HUES48 (cell line): ENCODE measurements at regions not wholly inside any gene's neighbourhood (a gene's known extent, or its start where the extent isn't known, plus 50 kb on each side); places are given as distances from the start of the nearest gene placed in this dataset.

Experiments used
- H3K27ac ChIP-seq: one replicate; pipeline ENCODE4 v1.7.0; 2013; ENCODE audit warnings: low read depth, low read length, inconsistent platforms
- H3K27me3 ChIP-seq: 2 replicates; pipeline ENCODE4 v1.6.1; 2013; ENCODE audit warnings: mild to moderate bottlenecking, low read length; ENCODE audit not compliant: control insufficient read depth, insufficient read depth
- H3K36me3 ChIP-seq: 2 replicates; pipeline ENCODE4 v1.6.1; 2013; ENCODE audit warnings: low read length; ENCODE audit not compliant: control insufficient read depth, insufficient read depth
- H3K4me1 ChIP-seq: 2 replicates; pipeline ENCODE4 v1.6.1; 2013; ENCODE audit warnings: mild to moderate bottlenecking, low read length; ENCODE audit not compliant: control insufficient read depth, insufficient read depth
- H3K4me3 ChIP-seq: 2 replicates; pipeline ENCODE4 v1.5.1; 2013; ENCODE audit warnings: mild to moderate bottlenecking, low read depth, low read length
- H3K9ac ChIP-seq: 2 replicates; pipeline ENCODE4 v1.6.1; 2013; ENCODE audit warnings: mild to moderate bottlenecking, low read depth, low read length, moderate library complexity
- H3K9me3 ChIP-seq: 2 replicates; pipeline ENCODE4 v1.6.1; 2013; ENCODE audit warnings: low read length; ENCODE audit not compliant: control insufficient read depth, insufficient read depth

GRCh38 chr3:74693696-74694393, 79.4 kb upstream of the CNTN3 start:
- Histone ChIP-seq H3K4me3 (no peak overlapping the region), H3K36me3 (no peaks in the 10 kb centered on the region), H3K4me1 (no peaks in the 10 kb centered on the region), H3K9ac (no peak overlapping the region), H3K27ac (no peak overlapping the region), H3K27me3 (no peaks in the 10 kb centered on the region), H3K9me3 (no peaks in the 10 kb centered on the region)

GRCh38 chr3:74693251-74693650, 78.8 kb upstream of the CNTN3 start:
- Histone ChIP-seq H3K27me3 (no peaks in the 10 kb centered on the region), H3K27ac (no peak overlapping the region), H3K36me3 (no peaks in the 10 kb centered on the region), H3K4me1 (no peaks in the 10 kb centered on the region), H3K9me3 (no peaks in the 10 kb centered on the region), H3K9ac (no peak overlapping the region), H3K4me3 (no peak overlapping the region)

GRCh38 chr3:74691946-74692345, 77.5 kb upstream of the CNTN3 start:
- no peak overlapping the region for H3K27ac ChIP-seq
- no peak overlapping the region for H3K9ac ChIP-seq
- H3K9me3 ChIP-seq = no peaks in the 10 kb centered on the region
- no peaks in the 10 kb centered on the region for H3K36me3 ChIP-seq
- H3K4me1 ChIP-seq = no peaks in the 10 kb centered on the region
- H3K27me3 ChIP-seq = no peaks in the 10 kb centered on the region
- H3K4me3 ChIP-seq = no peak overlapping the region

GRCh38 chr3:74673326-74673725, 58.9 kb upstream of the CNTN3 start:
- H3K36me3 ChIP-seq = no peaks in the 10 kb centered on the region
- H3K27ac ChIP-seq = no peak overlapping the region
- no peaks in the 10 kb centered on the region for H3K9me3 ChIP-seq
- H3K27me3 ChIP-seq = no peaks in the 10 kb centered on the region
- no peaks in the 10 kb centered on the region for H3K4me1 ChIP-seq
- H3K9ac ChIP-seq = no peak overlapping the region
- H3K4me3 ChIP-seq = no peak overlapping the region

GRCh38 chr3:74664606-74665005, 50.1 kb upstream of the CNTN3 start:
- Histone ChIP-seq H3K9ac (no peak overlapping the region), H3K36me3 (no peaks in the 10 kb centered on the region), H3K4me3 (no peak overlapping the region), H3K9me3 (peaks cover 10% of the 10 kb centered on the region; the same call in 1 of the 2 replicates), H3K27me3 (no peaks in the 10 kb centered on the region), H3K4me1 (no peaks in the 10 kb centered on the region), H3K27ac (no peak overlapping the region)
